CD4-positive, alpha-beta T cell (primary cell): ENCODE measurements at regions not wholly inside any gene's neighbourhood (a gene's known extent, or its start where the extent isn't known, plus 50 kb on each side); places are given as distances from the start of the nearest gene placed in this dataset.

Experiments used
- ATAC-seq: fragments of 200-7000 bp; cut with Tn5 transposase; one replicate; pipeline ENCODE4 v1.10.0; 2022; ENCODE audit warnings: mild to moderate bottlenecking; ENCODE audit not compliant: poor library complexity
- CTCF ChIA-PET: fragments of 350-600 bp; sonication (Branson Sonifier 250); formaldehyde crosslinking; loops from one replicate; lab custom pipeline; 2021; ENCODE audit warnings: antibody characterized with exemption, inconsistent platforms; lab: Charles Lee
- POLR2A ChIA-PET: fragments of 350-600 bp; sonication (Branson Sonifier 250); formaldehyde crosslinking; loops from one replicate; lab custom pipeline; 2021; ENCODE audit warnings: antibody characterized with exemption, inconsistent platforms; lab: Charles Lee
- DNase-seq, 14 experiments: peaks; one replicate each; pipeline ENCODE4 v3.0.0-alpha.2; 2013 to 2020; ENCODE audit warnings: mixed read lengths in 2 of 14
- H3K27ac ChIP-seq, 2 donors: one replicate each; pipeline versions ENCODE4 v1.5.1 to v1.7.0; 2013; ENCODE audit warnings: low read length in 2 of 2, low read depth in 1 of 2, mild to moderate bottlenecking in 1 of 2
- H3K27me3 ChIP-seq, 2 experiments: 1 replicate in 1 of 2; 2 replicates in 1 of 2; pipeline versions ENCODE4 v1.6.1 to v1.7.0; 2013; ENCODE audit warnings: low read length in 2 of 2, control low read depth in 1 of 2, mild to moderate bottlenecking in 1 of 2, moderate library complexity in 1 of 2; ENCODE audit not compliant: insufficient read depth in 2 of 2, control insufficient read depth in 1 of 2
- H3K36me3 ChIP-seq: one replicate; pipeline ENCODE4 v1.6.1; 2013; ENCODE audit warnings: low read length, control low read depth; ENCODE audit not compliant: insufficient read depth
- H3K4me1 ChIP-seq: one replicate; pipeline ENCODE4 v1.6.1; 2013; ENCODE audit warnings: low read length, control low read depth; ENCODE audit not compliant: insufficient read depth
- H3K4me3 ChIP-seq: one replicate; pipeline ENCODE4 v1.5.1; 2013; ENCODE audit warnings: mild to moderate bottlenecking, low read length, moderate library complexity
- H3K9me3 ChIP-seq, 2 experiments: 1 replicate in 1 of 2; 2 replicates in 1 of 2; pipeline versions ENCODE4 v1.6.1 to v1.7.0; 2013; ENCODE audit warnings: low read length in 2 of 2, mild to moderate bottlenecking in 2 of 2, control low read depth in 1 of 2, moderate library complexity in 1 of 2; ENCODE audit not compliant: control insufficient read depth in 1 of 2, insufficient read depth in 1 of 2
- H3K27ac Mint-ChIP-seq: one replicate; pipeline ENCODE4 v1.8.0; 2020; ENCODE audit warnings: mixed read lengths
- H3K27me3 Mint-ChIP-seq: one replicate; pipeline ENCODE4 v1.8.0; 2021; ENCODE audit warnings: mixed read lengths
- H3K36me3 Mint-ChIP-seq: one replicate; pipeline ENCODE4 v1.8.0; 2021; ENCODE audit warnings: low read depth, mixed read lengths
- H3K4me1 Mint-ChIP-seq: one replicate; pipeline ENCODE4 v1.8.0; 2021; ENCODE audit warnings: low read depth, mixed read lengths
- H3K4me3 Mint-ChIP-seq: one replicate; pipeline ENCODE4 v1.8.0; 2020; ENCODE audit warnings: mild to moderate bottlenecking, mixed read lengths
- H3K9me3 Mint-ChIP-seq: one replicate; pipeline ENCODE4 v1.8.0; 2020; ENCODE audit warnings: mixed read lengths
- intact Hi-C, 2 experiments: fragments of 100-400 bp; cut with DNase I in 1 of 2; cut with micrococcal nuclease in 1 of 2; formaldehyde crosslinking; loops; one replicate each; pipeline versions ENCODE4 v1.15.1 to v1.9.0; 2023 to 2025; cut with DNase I, micrococcal nuclease
- TF ChIP-seq, protein P1 (sequence below): fragments of 200-600 bp; IDR thresholded peaks from one replicate; pipeline ENCODE4 v1.8.0; 2022; ENCODE audit warnings: antibody characterized with exemption, mild to moderate bottlenecking

DNA sequence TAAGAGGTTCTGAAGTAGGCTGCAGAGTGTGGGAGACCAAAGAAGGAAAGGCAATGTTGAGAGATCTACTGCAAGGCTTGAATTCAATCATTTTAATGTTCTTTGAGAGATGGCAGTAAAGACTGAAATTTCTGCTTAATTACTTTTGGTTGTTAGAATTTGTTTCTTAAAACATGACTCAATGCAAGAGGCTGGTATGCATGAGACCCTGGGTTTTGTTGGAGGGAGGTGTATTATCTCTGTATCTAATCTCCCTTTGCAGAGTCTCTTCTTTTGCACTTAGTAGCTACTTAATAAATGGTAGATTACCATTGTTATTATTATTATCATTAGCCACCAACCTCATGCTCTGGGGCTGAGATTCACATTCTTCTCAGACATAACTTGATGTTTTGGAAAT is 87.4 kb upstream of the DRD2 start:
- Histone ChIP-seq H3K4me3 (no peak overlapping the region), H3K27me3 (peaks cover 0 to 2% of the 10 kb centered on the region in 2 experiments), H3K4me1 (no peaks in the 10 kb centered on the region), H3K27ac (no peak overlapping the region), H3K36me3 (no peaks in the 10 kb centered on the region), H3K9me3 (peaks cover 0 to 4% of the 10 kb centered on the region in 2 experiments)
- Mint-ChIP-seq H3K4me3 (no peak overlapping the region), H3K27ac (no peak overlapping the region), H3K4me1 (no peaks in the 10 kb centered on the region), H3K9me3 (no peaks in the 10 kb centered on the region), H3K27me3 (peaks cover 26% of the 10 kb centered on the region), H3K36me3 (no peaks in the 10 kb centered on the region)
- DNase-seq (no peak), ATAC-seq (no peak)
- ChIA-PET POLR2A (no interaction called here), CTCF (no interaction called here)
- intact Hi-C loops, result no loop called here
- TF ChIP-seq, protein P1, sequence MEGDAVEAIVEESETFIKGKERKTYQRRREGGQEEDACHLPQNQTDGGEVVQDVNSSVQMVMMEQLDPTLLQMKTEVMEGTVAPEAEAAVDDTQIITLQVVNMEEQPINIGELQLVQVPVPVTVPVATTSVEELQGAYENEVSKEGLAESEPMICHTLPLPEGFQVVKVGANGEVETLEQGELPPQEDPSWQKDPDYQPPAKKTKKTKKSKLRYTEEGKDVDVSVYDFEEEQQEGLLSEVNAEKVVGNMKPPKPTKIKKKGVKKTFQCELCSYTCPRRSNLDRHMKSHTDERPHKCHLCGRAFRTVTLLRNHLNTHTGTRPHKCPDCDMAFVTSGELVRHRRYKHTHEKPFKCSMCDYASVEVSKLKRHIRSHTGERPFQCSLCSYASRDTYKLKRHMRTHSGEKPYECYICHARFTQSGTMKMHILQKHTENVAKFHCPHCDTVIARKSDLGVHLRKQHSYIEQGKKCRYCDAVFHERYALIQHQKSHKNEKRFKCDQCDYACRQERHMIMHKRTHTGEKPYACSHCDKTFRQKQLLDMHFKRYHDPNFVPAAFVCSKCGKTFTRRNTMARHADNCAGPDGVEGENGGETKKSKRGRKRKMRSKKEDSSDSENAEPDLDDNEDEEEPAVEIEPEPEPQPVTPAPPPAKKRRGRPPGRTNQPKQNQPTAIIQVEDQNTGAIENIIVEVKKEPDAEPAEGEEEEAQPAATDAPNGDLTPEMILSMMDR, result no peak

DNA sequence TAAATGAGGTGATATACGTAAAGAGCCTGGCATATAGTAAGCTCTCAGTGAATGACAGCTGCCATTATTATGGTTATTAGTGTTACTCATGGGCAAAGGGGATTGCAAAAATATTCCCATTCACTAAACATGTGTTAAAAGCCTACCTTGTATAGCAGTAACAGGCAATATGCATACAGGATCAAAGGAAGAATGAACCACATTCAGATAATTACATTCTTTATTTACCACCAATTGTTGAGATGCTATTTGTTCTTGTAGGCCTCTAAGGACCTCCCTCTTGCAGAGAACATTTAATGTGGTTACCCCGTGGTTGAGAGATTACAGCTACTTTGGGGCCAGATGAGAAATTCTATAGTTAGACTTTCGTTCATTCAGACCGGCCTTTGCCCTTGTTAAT is 82.7 kb upstream of the DRD2 start:
- Histone ChIP-seq H3K4me3 (no peak overlapping the region), H3K4me1 (no peaks in the 10 kb centered on the region), H3K9me3 (peaks cover 0 to 3% of the 10 kb centered on the region in 2 experiments), H3K27ac (no peak overlapping the region), H3K27me3 (peaks cover 0 to 2% of the 10 kb centered on the region in 2 experiments), H3K36me3 (no peaks in the 10 kb centered on the region)
- POLR2A ChIA-PET, result no interaction called here
- CTCF ChIA-PET, result no interaction called here
- intact Hi-C loops, result no loop called here
- Mint-ChIP-seq H3K36me3 (no peaks in the 10 kb centered on the region), H3K27ac (no peak overlapping the region), H3K4me3 (no peak overlapping the region), H3K9me3 (no peaks in the 10 kb centered on the region), H3K27me3 (no peaks in the 10 kb centered on the region), H3K4me1 (no peaks in the 10 kb centered on the region)
- TF ChIP-seq, protein P1, result no peak
- no peak for DNase-seq
- no peak for ATAC-seq

DNA sequence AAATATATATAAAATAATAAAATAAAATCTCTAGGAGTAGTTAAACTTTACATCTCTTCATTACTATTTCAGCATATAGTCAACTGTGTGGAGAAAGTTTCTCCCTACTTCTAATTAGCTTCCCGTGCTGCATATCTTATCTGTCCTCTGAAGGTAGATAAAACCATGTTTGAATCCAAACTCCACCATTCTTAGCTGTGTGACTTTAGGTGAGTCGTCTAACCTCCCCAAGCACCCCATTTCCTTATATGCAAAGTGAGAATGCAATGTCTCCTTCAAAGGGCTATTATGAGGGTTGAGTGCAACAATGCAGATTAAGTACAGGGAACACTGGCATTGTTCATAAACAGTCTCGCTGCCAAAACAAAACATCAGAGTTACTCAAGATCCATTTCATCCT is 80.8 kb upstream of the DRD2 start:
- ATAC-seq (no peak), DNase-seq (no peak)
- ChIA-PET POLR2A (no interaction called here), CTCF (no interaction called here)
- Mint-ChIP-seq H3K4me3 (no peak overlapping the region), H3K4me1 (no peaks in the 10 kb centered on the region), H3K9me3 (no peaks in the 10 kb centered on the region), H3K36me3 (no peaks in the 10 kb centered on the region), H3K27ac (no peak overlapping the region), H3K27me3 (peaks cover 5% of the 10 kb centered on the region)
- H3K27me3 ChIP-seq, result no peaks in the 10 kb centered on the region
- no peaks in the 10 kb centered on the region for H3K36me3 ChIP-seq
- TF ChIP-seq, protein P1, result no peak
- peaks cover 0 to 3% of the 10 kb centered on the region in 2 experiments for H3K9me3 ChIP-seq
- H3K27ac ChIP-seq, result no peak overlapping the region
- no peaks in the 10 kb centered on the region for H3K4me1 ChIP-seq
- no peak overlapping the region for H3K4me3 ChIP-seq
- intact Hi-C loops, result no loop called here
